Stimulated activated CD8-positive, alpha-beta memory T cell treated with anti-CD3 and anti-CD28 coated beads, Interleukin-15, amount 100 ng/mL, for 24 hours (primary cell): ENCODE measurements at regions not wholly inside any gene's neighbourhood (a gene's known extent, or its start where the extent isn't known, plus 50 kb on each side); places are given as distances from the start of the nearest gene placed in this dataset.
"Not testable (repeated sequence)": the region's sequence is repeated elsewhere in the genome, so short reads cannot be mapped to it uniquely, and the experiment has no call there.

ENCODE experiments used
- DNase-seq: peaks from one replicate; pipeline ENCODE4 v3.0.0-alpha.2; 2020; ENCODE audit warnings: low read depth

DNA sequence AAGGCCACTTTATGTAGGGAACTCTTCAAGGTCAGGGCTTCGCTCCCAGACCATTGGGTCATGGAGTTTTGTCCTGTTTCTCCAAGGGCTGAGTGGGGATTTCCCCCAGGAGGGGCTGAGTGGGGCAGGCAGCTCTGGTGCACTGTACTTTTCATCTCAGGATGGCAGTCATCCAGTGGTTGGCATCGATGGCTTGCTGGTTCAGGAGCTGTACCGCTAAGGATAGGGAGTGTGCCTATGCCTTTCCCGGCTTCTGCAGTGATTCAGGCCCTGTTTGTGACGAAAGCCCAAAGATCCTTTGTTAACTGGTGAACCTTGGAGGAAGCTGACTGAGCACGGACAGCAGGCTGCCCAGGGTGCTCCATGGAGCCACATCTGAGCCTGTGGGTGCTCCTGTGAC, 100.1 kb upstream of the GADD45A start:
- no peak for DNase-seq

GRCh38 chr1:67586596-67586995, 98.4 kb upstream of the GADD45A start:
- no peak for DNase-seq

- DNase-seq = no peak
Measured at GRCh38 chr1:67588178-67588855, 96.7 kb upstream of the GADD45A start.

DNA sequence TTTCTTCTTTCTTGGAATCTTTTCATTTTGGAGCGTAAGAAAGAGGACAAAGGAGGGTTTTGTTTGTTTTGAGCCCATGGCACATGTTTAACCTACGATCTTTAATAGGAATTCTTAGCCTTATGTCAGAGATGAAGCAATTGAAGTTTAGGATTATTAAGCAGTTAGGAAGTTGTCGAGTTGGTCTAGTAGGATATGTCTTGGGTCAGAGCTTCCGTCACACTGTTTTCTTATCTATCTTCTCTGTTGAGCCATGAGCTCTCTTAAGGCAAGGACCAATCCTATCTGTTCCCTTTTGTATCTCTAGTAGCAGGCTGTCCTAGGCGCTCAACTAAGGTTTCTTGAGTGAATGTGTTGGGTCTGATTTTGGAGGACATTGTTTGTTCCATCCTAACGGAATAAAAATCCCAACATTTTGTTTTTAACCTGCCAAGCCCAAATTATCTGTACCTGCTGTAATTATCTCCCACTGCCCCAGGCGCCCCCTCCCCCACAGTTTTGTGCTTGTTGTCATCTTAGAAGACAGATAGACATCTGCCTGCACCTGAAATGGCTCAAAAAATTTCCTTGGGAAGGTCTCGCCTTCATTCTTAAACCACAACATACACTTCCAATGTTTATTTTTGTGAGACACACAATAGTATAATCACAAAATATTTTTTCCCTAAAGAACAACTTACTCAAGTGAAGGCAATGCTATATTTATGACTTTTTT, 95.3 kb upstream of the GADD45A start:
- no peak for DNase-seq

- no peak for DNase-seq
Measured at GRCh38 chr1:67590329-67590728, 94.7 kb upstream of the GADD45A start.

GRCh38 chr1:67594764-67595163, 90.2 kb upstream of the GADD45A start:
- DNase-seq = no peak

DNA sequence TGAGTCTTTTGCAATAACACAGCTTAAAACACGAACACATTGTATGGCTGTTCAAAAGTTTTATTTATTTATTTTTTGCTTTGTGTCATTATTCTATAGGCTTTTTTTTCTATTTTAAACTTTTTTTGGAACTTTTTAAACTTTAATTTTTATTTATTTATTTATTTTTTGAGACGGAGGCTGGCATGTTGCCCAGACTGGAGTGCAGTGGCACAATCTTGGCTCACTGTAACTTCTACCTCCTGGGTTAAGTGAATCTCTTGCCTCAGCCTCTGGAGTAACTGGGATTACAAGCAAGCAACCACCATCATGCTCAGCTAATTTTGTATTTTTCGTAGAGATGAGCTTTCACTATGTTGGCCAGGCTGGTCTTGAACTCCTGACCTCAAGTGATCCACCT, 88.3 kb upstream of the GADD45A start:
- no peak for DNase-seq

GRCh38 chr1:67597336-67597735, 87.7 kb upstream of the GADD45A start:
- DNase-seq = no peak

GRCh38 chr1:67599085-67599484, 85.9 kb upstream of the GADD45A start:
- no peak for DNase-seq

DNA sequence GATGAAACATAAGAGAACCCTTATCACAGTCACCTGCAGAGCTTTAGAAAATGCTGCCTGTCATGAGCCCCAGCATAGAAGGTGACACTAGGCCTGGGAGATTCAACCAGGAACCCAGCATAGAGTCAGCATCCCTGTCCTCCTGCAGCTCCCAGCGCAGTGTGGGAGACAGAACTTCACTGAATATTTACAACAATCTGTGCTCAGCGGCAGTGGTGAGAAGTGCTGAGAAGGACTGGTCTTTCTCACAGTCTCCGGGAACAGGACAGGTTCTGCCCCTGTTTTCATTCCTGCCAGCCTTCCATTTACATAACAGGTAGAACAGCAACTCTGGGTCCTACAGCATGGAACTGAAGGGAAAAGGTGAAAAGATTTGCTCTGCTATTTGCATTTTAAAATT, 83.5 kb upstream of the GADD45A start:
- no peak for DNase-seq

DNA sequence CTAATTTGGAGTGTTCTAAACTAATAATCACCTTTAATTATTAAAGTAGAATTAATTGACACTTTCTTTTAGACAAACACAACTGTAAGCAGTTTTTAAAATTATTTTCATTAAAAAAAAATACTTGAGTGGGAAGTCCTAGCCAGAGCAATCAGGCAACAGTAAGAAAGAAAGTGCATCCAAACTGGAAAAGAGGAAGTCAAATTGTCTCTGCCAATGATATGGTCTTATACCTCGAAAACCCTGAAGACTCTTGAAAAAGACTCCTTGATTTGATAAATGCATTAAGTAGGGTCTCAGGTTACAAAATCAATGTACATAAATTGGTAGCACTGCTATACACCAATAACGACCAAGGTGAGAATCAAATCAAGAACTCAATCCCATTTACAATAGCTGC, 83.0 kb upstream of the GADD45A start:
- no peak for DNase-seq

- DNase-seq = no peak
Measured at GRCh38 chr1:67604778-67605177, 80.2 kb upstream of the GADD45A start.

- DNase-seq = no peak
Measured at GRCh38 chr1:67605209-67605780, 79.7 kb upstream of the GADD45A start.

- no peak for DNase-seq
Measured at GRCh38 chr1:67607286-67607685, 77.7 kb upstream of the GADD45A start.

DNA sequence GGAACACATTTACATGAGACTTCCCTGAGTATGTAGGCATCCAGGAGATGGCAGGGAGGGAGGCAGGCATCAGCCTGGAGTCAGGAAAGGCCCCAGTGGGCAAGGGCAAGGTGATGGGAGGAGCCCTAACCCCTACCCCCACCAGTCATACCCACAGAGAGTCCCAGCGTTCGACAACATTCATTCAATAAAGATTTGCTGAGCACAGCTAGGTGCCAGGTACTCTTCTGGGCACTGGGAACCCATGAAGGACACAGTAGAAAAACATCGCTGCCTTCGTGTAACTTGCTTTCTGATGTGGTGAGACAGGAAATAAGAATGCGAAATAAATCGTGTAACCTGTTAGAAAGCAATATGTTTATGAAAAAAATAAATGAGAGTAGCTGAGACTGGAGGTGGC, 77.3 kb upstream of the GADD45A start:
- DNase-seq = no peak

DNA sequence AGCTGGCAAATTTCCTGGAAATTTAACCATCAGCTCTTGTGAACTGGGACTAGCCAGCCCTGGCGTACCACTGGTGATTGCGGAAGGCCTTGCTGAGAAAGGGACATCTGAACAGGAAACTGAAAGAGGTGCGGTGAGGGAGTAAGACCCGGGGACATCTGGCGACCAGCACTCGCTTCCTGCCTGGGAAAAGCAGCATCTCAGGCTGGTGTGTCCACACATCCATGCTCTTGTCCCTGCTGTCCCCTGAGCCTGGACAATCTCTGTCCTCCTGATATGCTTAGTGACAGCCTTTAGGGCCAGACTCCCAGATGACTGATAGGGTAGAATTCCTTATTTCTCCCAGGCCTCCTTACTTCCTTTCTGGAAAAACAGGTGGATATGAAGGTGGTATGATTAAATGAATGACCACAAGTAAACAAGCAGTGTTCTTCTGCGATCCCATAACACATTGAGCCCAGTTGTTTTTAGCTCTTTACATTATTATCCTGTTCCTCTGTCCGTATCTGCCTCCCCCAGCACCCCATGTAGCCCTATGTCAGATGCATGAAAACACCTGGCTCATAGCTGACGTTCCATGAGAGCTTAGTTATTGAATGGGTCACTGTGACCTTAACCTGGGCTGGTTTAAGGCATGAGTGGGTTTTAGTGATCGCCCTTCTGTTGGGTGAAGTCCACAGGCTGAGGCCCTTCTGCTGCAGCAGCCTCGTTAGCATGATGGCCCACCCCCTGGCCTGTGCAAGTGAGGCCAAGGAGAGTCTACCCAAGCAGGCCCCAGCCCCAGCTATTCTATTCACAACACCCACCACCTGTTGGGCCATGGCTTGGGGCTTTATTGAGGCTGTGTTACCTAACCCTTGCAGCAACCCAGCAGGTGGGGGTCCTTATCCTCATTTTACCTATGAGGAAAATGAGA, 76.1 kb upstream of the GADD45A start:
- DNase-seq = no peak

DNA sequence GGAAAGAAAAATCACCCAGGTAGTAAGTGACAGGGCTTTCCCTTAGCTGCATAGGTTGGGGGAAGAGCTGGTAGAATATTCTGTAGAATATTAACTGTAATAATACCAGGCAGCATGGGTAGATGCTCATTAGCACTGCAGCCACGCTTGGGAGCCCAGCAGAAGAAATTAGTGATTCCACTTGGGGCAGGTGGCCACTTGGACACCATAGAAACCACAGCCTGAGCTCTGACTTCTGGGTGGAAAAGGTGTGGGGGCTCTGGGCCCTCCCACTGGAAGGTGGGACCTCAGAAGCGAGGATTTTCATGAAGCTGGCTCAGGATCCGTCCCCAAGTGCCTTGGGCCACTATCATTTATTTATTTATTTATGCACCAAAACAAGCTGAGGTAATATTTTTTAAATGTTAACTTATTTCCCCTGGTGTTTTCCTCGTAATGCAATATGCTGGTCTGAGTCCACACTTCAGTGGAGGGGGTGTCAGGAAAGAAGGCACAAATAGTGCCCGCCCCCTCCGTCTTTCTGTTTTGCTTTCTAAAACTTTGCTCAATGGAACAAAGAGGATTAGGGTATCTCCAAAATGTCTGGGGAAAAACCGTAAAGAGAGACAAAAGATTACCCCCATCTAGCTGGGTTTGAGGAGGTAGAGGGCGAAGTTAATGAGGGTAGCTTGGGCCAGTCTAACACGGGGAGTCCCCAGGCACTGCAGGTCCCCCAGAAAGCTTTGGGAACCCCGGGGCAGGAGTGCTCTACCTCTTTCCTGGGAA, 75.2 kb upstream of the GADD45A start:
- DNase-seq = no peak

- DNase-seq = no peak
Measured at GRCh38 chr1:67610450-67610849, 74.6 kb upstream of the GADD45A start.

- DNase-seq = no peak
Measured at GRCh38 chr1:67611846-67612245, 73.2 kb upstream of the GADD45A start.

- DNase-seq = no peak
Measured at GRCh38 chr1:67612788-67613241, 72.2 kb upstream of the GADD45A start.

DNA sequence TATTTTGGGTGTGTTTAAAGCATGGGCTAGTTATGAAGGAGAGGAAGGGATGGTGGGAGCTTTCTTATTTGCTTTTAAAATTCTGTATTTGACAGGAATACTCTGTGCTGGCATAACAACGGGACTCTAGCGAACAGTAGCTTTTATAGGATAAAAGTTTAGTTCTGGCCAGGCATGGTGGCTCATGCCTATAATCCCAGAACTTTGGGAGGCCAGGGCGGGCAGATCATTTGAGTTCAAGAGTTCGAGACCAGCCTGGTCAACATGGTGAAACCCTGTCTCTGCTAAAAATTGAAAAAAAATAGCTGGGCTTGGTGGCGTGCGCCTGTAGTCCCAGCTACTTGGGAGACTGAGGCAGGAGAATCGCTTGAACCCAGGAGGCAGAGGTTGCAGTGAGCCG, 71.5 kb upstream of the GADD45A start:
- DNase-seq = not testable (repeated sequence)

- DNase-seq = no peak
Measured at GRCh38 chr1:67614511-67614934, 70.5 kb upstream of the GADD45A start.
